Liver (tissue), 8 donors: ENCODE measurements at regions not wholly inside any gene's neighbourhood (a gene's known extent, or its start where the extent isn't known, plus 50 kb on each side); places are given as distances from the start of the nearest gene placed in this dataset.

ENCODE experiments used
- DNase-seq: peaks from one replicate; pipeline ENCODE4 v3.0.0-alpha.2; 2017; ENCODE audit warnings: low spot score
- H3K27ac ChIP-seq, 2 donors: one replicate each; pipeline ENCODE4 v1.7.0; 2013; ENCODE audit warnings: inconsistent platforms in 2 of 2, low read length in 2 of 2, control low read depth in 1 of 2, low read depth in 1 of 2, mild to moderate bottlenecking in 1 of 2
- H3K27me3 ChIP-seq, 4 donors: one replicate each; pipeline versions ENCODE4 v1.6.1 to v1.7.0; 2013; ENCODE audit warnings: low read length in 3 of 4, inconsistent platforms in 1 of 4, mild to moderate bottlenecking in 1 of 4, moderate library complexity in 1 of 4; ENCODE audit not compliant: control insufficient read depth in 4 of 4, insufficient read depth in 4 of 4
- H3K36me3 ChIP-seq, 4 donors: one replicate each; pipeline versions ENCODE4 v1.6.1 to v1.7.0; 2013; ENCODE audit warnings: low read length in 3 of 4, mild to moderate bottlenecking in 3 of 4, low read depth in 1 of 4, moderate library complexity in 1 of 4; ENCODE audit not compliant: control insufficient read depth in 4 of 4, insufficient read depth in 3 of 4
- H3K4me1 ChIP-seq, 4 donors: one replicate each; pipeline versions ENCODE4 v1.6.1 to v1.7.0; 2013; ENCODE audit warnings: low read length in 3 of 4, mild to moderate bottlenecking in 3 of 4, moderate library complexity in 1 of 4; ENCODE audit not compliant: control insufficient read depth in 4 of 4, insufficient read depth in 4 of 4
- H3K4me3 ChIP-seq, 3 donors: one replicate each; pipeline versions ENCODE4 v1.6.1 to v1.7.0; 2013; ENCODE audit warnings: low read length in 3 of 3, control low read depth in 1 of 3, low read depth in 1 of 3, mild to moderate bottlenecking in 1 of 3
- H3K9ac ChIP-seq, 2 donors: one replicate each; pipeline ENCODE4 v1.7.0; 2013; ENCODE audit warnings: low read length in 2 of 2, mild to moderate bottlenecking in 2 of 2, moderate library complexity in 2 of 2, control low read depth in 1 of 2, low read depth in 1 of 2
- H3K9me3 ChIP-seq, 4 donors: one replicate each; pipeline versions ENCODE4 v1.6.1 to v1.7.0; 2013; ENCODE audit warnings: low read length in 3 of 4; ENCODE audit not compliant: control insufficient read depth in 4 of 4
- EGR1 ChIP-seq, 2 donors: IDR thresholded peaks; 2 replicates each; pipeline ENCODE4 v1.6.1; 2016 to 2018; ENCODE audit warnings: antibody characterized with exemption in 2 of 2, low read depth in 2 of 2
- FOXA1 ChIP-seq: IDR thresholded peaks from 2 replicates; pipeline ENCODE4 v1.6.1; 2016; ENCODE audit warnings: antibody characterized with exemption
- FOXA2 ChIP-seq: IDR thresholded peaks from 2 replicates; pipeline ENCODE4 v1.6.1; 2016; ENCODE audit warnings: antibody characterized with exemption
- GABPA ChIP-seq, 2 donors: IDR thresholded peaks in 1 of 2; conservative IDR thresholded peaks in 1 of 2; 2 replicates each; pipeline ENCODE4 v1.6.1; 2016; ENCODE audit warnings: antibody characterized with exemption in 2 of 2, mild to moderate bottlenecking in 1 of 2, moderate library complexity in 1 of 2
- HNF4A ChIP-seq, 2 donors: conservative IDR thresholded peaks; 2 replicates each; pipeline ENCODE4 v1.6.1; 2016; ENCODE audit warnings: antibody characterized with exemption in 2 of 2, mild to moderate bottlenecking in 2 of 2
- HNF4G ChIP-seq: IDR thresholded peaks from 2 replicates; pipeline ENCODE4 v1.6.1; 2016; ENCODE audit warnings: antibody characterized with exemption
- JUND ChIP-seq, 2 donors: IDR thresholded peaks; 2 replicates each; pipeline ENCODE4 v1.6.1; 2016; ENCODE audit warnings: antibody characterized with exemption in 2 of 2
- NR2F2 ChIP-seq: IDR thresholded peaks from 2 replicates; pipeline ENCODE4 v1.6.1; 2016; ENCODE audit warnings: antibody characterized with exemption
- RAD21 ChIP-seq, 2 donors: IDR thresholded peaks; 2 replicates each; pipeline ENCODE4 v1.6.1; 2016; ENCODE audit warnings: antibody characterized with exemption in 2 of 2, mild to moderate bottlenecking in 2 of 2
- RXRA ChIP-seq, 2 donors: IDR thresholded peaks; 2 replicates each; pipeline ENCODE4 v1.6.1; 2017 to 2018; ENCODE audit warnings: antibody characterized with exemption in 2 of 2, mild to moderate bottlenecking in 1 of 2
- SP1 ChIP-seq: IDR thresholded peaks from 2 replicates; pipeline ENCODE4 v1.6.1; 2018; ENCODE audit warnings: antibody characterized with exemption, mild to moderate bottlenecking
- TAF1 ChIP-seq: conservative IDR thresholded peaks from 2 replicates; pipeline ENCODE4 v1.6.1; 2016; ENCODE audit warnings: antibody characterized with exemption, mild to moderate bottlenecking
- YY1 ChIP-seq: IDR thresholded peaks from 2 replicates; pipeline ENCODE4 v1.6.1; 2016; ENCODE audit warnings: antibody characterized with exemption, mild to moderate bottlenecking
- WGBS: extraction: QIAGEN DNeasy Blood & Tissue Kit; methylation state at CpG from one replicate; pipeline ENCODE4 v1.1.7; 2013; 5-methylcytosine and 5-hydroxymethylcytosine counted together
- TF ChIP-seq, protein P1 (sequence below): IDR thresholded peaks from 2 replicates; pipeline ENCODE4 v1.6.1; 2016; ENCODE audit warnings: antibody characterized with exemption
- TF ChIP-seq, protein P2 (sequence below): IDR thresholded peaks from 2 replicates; pipeline ENCODE4 v1.6.1; 2016; ENCODE audit warnings: antibody characterized with exemption
- TF ChIP-seq, protein P3 (sequence below): fragments of 150-350 bp; IDR thresholded peaks from 2 replicates; pipeline ENCODE4 v1.5.1; 2017; ENCODE audit warnings: improper control_type of control experiment, low read depth, low read length; ENCODE audit not compliant: missing input control
- TF ChIP-seq, protein P4 (sequence below): IDR thresholded peaks from 2 replicates; pipeline ENCODE4 v1.6.1; 2016; ENCODE audit warnings: antibody characterized with exemption
- TF ChIP-seq, protein P5 (sequence below): IDR thresholded peaks from 2 replicates; pipeline ENCODE4 v1.6.1; 2016; ENCODE audit warnings: antibody characterized with exemption, mild to moderate bottlenecking
- donor health status: healthy.
- donor health status: healthy.
- donor health status: healthy.
- donor health status: healthy.
- donor health status: healthy.

DNA sequence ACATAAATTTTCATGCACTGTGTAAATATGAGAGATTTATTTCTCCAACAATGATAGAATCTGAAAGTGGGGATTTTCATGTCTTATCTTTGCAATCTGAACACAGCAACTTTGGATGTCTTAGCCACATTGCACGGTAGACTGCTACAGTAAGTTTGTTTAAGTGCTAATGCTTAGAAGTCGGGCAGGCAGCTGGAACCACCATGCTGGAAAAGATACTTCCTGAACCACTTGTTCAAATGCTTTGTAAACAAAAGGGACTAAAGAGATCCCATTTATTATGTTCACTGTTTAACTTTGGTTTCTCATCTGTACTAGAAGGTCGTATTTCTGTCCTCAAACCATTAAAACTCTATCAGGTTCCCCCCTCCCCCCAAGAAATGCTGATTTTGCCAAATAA, 555.9 kb upstream of the DIPK2B start:
- Histone ChIP-seq H3K4me1 (peaks cover 0 to 1% (median 0%) of the 10 kb centered on the region in 4 donors), H3K9ac (no peak overlapping the region), H3K27me3 (peaks cover 0 to 4% (median 0%) of the 10 kb centered on the region in 4 donors), H3K36me3 (no peaks in the 10 kb centered on the region), H3K27ac (no peak overlapping the region), H3K4me3 (no peak overlapping the region), H3K9me3 (no peaks in the 10 kb centered on the region)
- 48% methylated on average over 3 of the region's 3 CpGs for WGBS
- TF ChIP-seq SP1 (no peak), HNF4G (no peak), FOXA2 (no peak), HNF4A (conservative IDR thresholded peaks at IDR 0.05) (no peak), GABPA (IDR thresholded peaks at IDR 0.05 in 1 of 2, conservative IDR thresholded peaks at IDR 0.05 in 1 of 2) (no peak), EGR1 (IDR thresholded peaks at IDR 0.05; ENCODE audit: low read depth in 2 of 2) (no peak), FOXA1 (no peak), RAD21 (IDR thresholded peaks at IDR 0.05) (no peak), RXRA (IDR thresholded peaks at IDR 0.05) (no peak), NR2F2 (no peak), YY1 (no peak), JUND (IDR thresholded peaks at IDR 0.05) (no peak), TAF1 (no peak)
- TF ChIP-seq, protein P1, sequence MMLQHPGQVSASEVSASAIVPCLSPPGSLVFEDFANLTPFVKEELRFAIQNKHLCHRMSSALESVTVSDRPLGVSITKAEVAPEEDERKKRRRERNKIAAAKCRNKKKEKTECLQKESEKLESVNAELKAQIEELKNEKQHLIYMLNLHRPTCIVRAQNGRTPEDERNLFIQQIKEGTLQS = no peak
- TF ChIP-seq, protein P2, sequence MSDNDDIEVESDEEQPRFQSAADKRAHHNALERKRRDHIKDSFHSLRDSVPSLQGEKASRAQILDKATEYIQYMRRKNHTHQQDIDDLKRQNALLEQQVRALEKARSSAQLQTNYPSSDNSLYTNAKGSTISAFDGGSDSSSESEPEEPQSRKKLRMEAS = no peak
- TF ChIP-seq, protein P3, sequence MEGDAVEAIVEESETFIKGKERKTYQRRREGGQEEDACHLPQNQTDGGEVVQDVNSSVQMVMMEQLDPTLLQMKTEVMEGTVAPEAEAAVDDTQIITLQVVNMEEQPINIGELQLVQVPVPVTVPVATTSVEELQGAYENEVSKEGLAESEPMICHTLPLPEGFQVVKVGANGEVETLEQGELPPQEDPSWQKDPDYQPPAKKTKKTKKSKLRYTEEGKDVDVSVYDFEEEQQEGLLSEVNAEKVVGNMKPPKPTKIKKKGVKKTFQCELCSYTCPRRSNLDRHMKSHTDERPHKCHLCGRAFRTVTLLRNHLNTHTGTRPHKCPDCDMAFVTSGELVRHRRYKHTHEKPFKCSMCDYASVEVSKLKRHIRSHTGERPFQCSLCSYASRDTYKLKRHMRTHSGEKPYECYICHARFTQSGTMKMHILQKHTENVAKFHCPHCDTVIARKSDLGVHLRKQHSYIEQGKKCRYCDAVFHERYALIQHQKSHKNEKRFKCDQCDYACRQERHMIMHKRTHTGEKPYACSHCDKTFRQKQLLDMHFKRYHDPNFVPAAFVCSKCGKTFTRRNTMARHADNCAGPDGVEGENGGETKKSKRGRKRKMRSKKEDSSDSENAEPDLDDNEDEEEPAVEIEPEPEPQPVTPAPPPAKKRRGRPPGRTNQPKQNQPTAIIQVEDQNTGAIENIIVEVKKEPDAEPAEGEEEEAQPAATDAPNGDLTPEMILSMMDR = no peak
- TF ChIP-seq, protein P4, sequence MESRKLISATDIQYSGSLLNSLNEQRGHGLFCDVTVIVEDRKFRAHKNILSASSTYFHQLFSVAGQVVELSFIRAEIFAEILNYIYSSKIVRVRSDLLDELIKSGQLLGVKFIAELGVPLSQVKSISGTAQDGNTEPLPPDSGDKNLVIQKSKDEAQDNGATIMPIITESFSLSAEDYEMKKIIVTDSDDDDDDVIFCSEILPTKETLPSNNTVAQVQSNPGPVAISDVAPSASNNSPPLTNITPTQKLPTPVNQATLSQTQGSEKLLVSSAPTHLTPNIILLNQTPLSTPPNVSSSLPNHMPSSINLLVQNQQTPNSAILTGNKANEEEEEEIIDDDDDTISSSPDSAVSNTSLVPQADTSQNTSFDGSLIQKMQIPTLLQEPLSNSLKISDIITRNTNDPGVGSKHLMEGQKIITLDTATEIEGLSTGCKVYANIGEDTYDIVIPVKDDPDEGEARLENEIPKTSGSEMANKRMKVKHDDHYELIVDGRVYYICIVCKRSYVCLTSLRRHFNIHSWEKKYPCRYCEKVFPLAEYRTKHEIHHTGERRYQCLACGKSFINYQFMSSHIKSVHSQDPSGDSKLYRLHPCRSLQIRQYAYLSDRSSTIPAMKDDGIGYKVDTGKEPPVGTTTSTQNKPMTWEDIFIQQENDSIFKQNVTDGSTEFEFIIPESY = no peak
- TF ChIP-seq, protein P5, sequence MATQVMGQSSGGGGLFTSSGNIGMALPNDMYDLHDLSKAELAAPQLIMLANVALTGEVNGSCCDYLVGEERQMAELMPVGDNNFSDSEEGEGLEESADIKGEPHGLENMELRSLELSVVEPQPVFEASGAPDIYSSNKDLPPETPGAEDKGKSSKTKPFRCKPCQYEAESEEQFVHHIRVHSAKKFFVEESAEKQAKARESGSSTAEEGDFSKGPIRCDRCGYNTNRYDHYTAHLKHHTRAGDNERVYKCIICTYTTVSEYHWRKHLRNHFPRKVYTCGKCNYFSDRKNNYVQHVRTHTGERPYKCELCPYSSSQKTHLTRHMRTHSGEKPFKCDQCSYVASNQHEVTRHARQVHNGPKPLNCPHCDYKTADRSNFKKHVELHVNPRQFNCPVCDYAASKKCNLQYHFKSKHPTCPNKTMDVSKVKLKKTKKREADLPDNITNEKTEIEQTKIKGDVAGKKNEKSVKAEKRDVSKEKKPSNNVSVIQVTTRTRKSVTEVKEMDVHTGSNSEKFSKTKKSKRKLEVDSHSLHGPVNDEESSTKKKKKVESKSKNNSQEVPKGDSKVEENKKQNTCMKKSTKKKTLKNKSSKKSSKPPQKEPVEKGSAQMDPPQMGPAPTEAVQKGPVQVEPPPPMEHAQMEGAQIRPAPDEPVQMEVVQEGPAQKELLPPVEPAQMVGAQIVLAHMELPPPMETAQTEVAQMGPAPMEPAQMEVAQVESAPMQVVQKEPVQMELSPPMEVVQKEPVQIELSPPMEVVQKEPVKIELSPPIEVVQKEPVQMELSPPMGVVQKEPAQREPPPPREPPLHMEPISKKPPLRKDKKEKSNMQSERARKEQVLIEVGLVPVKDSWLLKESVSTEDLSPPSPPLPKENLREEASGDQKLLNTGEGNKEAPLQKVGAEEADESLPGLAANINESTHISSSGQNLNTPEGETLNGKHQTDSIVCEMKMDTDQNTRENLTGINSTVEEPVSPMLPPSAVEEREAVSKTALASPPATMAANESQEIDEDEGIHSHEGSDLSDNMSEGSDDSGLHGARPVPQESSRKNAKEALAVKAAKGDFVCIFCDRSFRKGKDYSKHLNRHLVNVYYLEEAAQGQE = no peak
- no peak for DNase-seq
